Peyer's patch (tissue), 4 donors: ENCODE measurements at regions not wholly inside any gene's neighbourhood (a gene's known extent, or its start where the extent isn't known, plus 50 kb on each side); places are given as distances from the start of the nearest gene placed in this dataset.

Experiments
- POLR2A ChIP-seq, 2 donors: fragments of 450-650 bp; IDR thresholded peaks; one replicate each; pipeline ENCODE4 v1.5.1; 2017; ENCODE audit warnings: antibody characterized with exemption in 2 of 2, mild to moderate bottlenecking in 2 of 2, moderate library complexity in 2 of 2
- TF ChIP-seq, protein P1 (sequence below), 6 experiments: fragments of 450-650 bp in 4 of 6; fragments of 200-600 bp in 2 of 6; sonication (generic) in 1 of 6; IDR thresholded peaks; one replicate each; pipeline ENCODE4 v1.5.1; 2017 to 2019; ENCODE audit warnings: antibody characterized with exemption in 6 of 6, mild to moderate bottlenecking in 3 of 6, moderate library complexity in 1 of 6

DNA sequence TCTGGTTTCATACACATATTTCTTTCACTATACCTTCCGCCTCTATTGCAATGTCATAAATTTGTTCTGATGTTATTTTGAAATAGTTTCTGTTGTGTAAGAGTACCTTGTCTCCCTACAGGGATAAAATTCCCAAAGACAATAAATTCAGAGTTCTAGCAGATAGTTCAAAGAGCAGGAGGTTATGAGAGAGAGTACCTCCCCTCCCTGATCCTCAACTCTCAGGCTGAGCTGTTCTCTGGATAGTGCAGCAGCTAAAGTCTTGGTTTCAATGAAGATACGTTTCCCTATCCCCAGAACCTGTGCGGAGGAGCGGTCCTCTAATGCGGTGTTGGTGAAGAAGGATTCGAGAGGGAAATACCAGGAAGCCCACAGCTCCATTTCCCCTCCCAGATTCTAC lies 190.2 kb upstream of the CPHXL start:
- TF ChIP-seq, protein P1, sequence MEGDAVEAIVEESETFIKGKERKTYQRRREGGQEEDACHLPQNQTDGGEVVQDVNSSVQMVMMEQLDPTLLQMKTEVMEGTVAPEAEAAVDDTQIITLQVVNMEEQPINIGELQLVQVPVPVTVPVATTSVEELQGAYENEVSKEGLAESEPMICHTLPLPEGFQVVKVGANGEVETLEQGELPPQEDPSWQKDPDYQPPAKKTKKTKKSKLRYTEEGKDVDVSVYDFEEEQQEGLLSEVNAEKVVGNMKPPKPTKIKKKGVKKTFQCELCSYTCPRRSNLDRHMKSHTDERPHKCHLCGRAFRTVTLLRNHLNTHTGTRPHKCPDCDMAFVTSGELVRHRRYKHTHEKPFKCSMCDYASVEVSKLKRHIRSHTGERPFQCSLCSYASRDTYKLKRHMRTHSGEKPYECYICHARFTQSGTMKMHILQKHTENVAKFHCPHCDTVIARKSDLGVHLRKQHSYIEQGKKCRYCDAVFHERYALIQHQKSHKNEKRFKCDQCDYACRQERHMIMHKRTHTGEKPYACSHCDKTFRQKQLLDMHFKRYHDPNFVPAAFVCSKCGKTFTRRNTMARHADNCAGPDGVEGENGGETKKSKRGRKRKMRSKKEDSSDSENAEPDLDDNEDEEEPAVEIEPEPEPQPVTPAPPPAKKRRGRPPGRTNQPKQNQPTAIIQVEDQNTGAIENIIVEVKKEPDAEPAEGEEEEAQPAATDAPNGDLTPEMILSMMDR (IDR thresholded peaks at IDR 0.05), result no peak
- no peak for TF ChIP-seq POLR2A (IDR thresholded peaks at IDR 0.05)
